ENCODE measurements at regions not wholly inside any gene's neighbourhood (a gene's known extent, or its start where the extent isn't known, plus 50 kb on each side); places are given as distances from the start of the nearest gene placed in this dataset.

DNA sequence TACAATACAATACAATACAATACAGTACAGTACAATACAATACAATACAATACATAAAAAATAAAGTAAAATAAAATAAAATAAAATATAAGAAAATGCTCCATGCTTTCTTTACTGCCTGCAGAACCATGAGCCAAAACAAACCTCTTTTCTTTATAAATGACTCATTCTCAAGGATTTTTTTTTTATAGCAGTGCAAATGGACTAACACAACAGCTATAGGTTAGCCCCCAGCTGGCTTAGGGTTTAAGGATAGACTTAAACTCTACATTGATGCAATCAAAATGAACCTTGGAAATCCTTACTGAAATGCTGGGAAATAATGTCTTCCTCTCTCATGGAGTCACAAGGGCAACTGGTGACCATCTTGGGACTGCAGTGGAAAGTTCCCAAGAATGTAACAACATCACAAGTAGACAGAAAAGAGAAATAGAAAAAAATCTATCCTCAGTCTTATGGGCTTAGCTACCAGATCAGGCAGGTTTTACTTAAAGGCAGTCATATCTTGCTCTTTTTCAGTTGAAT is 348.9 kb downstream of the ARL4A start:
- TF ChIP-seq, protein P1, sequence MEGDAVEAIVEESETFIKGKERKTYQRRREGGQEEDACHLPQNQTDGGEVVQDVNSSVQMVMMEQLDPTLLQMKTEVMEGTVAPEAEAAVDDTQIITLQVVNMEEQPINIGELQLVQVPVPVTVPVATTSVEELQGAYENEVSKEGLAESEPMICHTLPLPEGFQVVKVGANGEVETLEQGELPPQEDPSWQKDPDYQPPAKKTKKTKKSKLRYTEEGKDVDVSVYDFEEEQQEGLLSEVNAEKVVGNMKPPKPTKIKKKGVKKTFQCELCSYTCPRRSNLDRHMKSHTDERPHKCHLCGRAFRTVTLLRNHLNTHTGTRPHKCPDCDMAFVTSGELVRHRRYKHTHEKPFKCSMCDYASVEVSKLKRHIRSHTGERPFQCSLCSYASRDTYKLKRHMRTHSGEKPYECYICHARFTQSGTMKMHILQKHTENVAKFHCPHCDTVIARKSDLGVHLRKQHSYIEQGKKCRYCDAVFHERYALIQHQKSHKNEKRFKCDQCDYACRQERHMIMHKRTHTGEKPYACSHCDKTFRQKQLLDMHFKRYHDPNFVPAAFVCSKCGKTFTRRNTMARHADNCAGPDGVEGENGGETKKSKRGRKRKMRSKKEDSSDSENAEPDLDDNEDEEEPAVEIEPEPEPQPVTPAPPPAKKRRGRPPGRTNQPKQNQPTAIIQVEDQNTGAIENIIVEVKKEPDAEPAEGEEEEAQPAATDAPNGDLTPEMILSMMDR (IDR thresholded peaks at IDR 0.05; ENCODE audit: control insufficient read depth, extremely low read depth, insufficient read depth), result no peak
- H3K4me3 ChIP-seq (ENCODE audit: low read depth, low read length), result no peak overlapping the region
- no peak for DNase-seq (ENCODE audit: low read depth)

DNA sequence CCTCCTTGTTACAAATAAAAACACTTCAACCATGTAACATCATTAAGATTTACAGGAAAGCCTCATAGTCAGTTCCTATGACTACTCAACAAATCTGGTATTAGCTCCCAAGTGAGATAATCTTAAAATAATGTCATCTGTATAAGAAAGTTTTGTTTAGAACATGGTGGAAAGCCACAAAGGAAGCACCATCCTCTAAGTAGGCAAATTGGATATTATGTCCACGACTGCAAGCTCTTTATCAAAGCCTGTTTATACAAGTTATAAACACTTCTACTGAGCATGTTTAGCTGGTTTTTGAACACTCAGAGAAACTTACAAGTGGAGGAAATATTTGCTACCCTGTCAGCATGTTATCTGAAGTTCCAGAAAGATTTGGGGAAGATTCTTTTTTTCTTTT is 349.8 kb downstream of the ARL4A start:
- TF ChIP-seq, protein P1 (IDR thresholded peaks at IDR 0.05; ENCODE audit: control insufficient read depth, extremely low read depth, insufficient read depth), result no peak
- H3K4me3 ChIP-seq (ENCODE audit: low read depth, low read length), result no peak overlapping the region
- no peak for DNase-seq (ENCODE audit: low read depth)

DNA sequence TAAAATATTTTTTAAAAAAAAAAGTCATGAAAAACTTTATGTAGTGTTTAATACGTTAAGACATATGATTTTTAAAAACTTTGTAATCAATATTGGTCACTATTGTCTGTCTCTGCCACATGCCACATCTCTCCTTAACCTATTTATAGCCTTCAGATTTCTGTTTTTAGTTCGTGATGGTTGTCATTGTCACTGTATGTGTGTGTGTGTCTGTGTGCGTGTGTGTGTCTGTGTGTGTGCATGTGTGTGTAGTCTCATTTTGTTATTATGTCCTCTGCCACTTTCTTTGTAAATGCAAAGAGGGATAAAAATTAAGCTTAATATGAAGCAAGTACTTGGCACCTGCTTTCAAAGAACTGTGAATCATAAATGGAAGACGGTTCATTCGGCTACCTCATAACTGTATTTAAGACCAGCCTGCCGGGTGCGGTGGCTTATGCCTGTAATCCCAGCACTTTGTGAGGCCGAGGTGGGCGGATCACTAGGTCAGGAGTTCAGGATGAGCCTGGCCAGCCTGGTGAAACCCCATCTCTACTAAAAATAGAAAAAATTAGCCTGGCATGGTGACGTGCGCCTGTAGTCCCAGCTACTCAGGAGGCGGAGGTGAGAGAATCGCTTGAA is 354.0 kb downstream of the ARL4A start:
- no peak for DNase-seq (ENCODE audit: low read depth)
- TF ChIP-seq, protein P1 (IDR thresholded peaks at IDR 0.05; ENCODE audit: control insufficient read depth, extremely low read depth, insufficient read depth), result no peak
- no peak overlapping the region for H3K4me3 ChIP-seq (ENCODE audit: low read depth, low read length)

DNA sequence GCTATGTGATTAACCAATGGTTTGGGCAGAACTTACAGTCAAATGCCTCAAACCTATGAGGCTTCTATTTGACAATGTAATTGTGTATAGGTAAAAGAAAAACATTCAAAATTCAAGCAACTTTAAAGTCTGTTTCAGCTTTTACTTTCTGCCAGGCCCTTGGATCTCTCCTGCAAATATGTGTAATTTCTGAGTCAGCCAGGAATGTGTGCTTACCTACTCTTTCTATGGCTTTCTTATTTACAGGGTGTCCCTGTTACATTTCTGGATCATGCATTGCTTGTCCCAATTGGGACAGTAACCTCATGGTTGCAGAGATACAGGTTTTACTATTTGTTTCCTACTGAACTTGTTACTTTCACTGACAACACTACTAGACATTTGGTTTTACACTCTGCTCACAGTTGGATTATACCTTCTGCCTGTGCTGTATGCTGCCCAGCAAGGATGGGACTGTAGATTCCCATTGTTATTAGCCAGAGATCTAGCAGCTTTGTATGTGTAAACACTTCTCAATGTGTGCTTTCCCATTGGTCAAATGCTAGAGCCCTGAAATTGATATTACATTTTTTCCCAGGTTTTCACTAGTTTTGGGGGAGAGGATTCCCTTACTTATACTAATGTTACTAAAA is 355.3 kb downstream of the ARL4A start:
- TF ChIP-seq, protein P1 (IDR thresholded peaks at IDR 0.05; ENCODE audit: control insufficient read depth, extremely low read depth, insufficient read depth), result no peak
- no peak overlapping the region for H3K4me3 ChIP-seq (ENCODE audit: low read depth, low read length)
- no peak for DNase-seq (ENCODE audit: low read depth)

DNA sequence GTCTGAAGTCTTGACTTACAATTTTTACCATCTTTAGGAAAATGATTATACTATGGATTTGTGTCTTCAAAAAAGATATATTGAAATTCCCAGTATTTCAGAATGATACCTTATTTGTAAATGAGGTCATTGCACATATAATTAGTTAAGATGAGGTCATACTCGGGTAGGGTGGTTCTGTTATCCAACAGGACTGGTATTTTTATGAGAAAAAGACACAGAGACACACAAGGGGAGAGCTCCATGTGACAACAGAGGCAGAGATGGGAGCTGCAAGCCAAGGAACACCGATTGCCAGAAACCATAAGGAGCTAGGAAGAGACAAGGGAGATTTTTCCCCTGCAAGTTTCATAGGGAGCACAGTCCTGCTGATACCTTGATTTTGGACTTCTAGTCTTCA is 356.9 kb downstream of the ARL4A start:
- no peak for DNase-seq (ENCODE audit: low read depth)
- TF ChIP-seq, protein P1 (IDR thresholded peaks at IDR 0.05; ENCODE audit: control insufficient read depth, extremely low read depth, insufficient read depth), result no peak
- no peak overlapping the region for H3K4me3 ChIP-seq (ENCODE audit: low read depth, low read length)

DNA sequence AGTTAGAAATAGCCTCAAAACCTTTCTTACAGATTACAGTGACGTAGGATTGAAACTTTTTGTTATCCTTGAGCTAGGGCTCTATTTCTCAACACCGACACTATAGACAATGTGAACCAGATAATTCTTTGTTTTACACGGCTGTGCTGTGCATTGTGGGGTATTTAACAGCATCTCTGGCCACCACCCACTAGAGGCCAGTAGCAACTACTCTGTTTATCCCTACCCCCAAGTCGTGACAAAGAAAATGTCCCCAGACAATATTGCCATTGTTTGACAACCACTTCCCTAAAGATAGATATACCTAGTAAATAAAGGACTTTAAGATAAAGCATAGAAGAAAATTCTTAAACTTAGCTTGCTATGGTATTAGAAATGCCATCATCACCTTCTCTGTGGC is 359.6 kb downstream of the ARL4A start:
- H3K4me3 ChIP-seq (ENCODE audit: low read depth, low read length), result no peak overlapping the region
- TF ChIP-seq, protein P1 (IDR thresholded peaks at IDR 0.05; ENCODE audit: control insufficient read depth, extremely low read depth, insufficient read depth), result no peak

More for the DNA sequence above, 359.6 kb downstream of the ARL4A start:
- no peak for DNase-seq (ENCODE audit: low read depth)
